ENCODE measurements at regions not wholly inside any gene's neighbourhood (a gene's known extent, or its start where the extent isn't known, plus 50 kb on each side); places are given as distances from the start of the nearest gene placed in this dataset.

- TF ChIP-seq CTCF (IDR thresholded peaks at IDR 0.05) (no peak), POLR2AphosphoS5 (IDR thresholded peaks at IDR 0.05) (no peak)
Observed at GRCh38 chr9:86445671-86446070, 91.5 kb upstream of the TUT7 start.

Measured in esophagus muscularis mucosa (tissue), 3 donors.